GM19372 (cell line): ENCODE measurements at regions not wholly inside any gene's neighbourhood (a gene's known extent, or its start where the extent isn't known, plus 50 kb on each side); places are given as distances from the start of the nearest gene placed in this dataset.
"Not testable (repeated sequence)": the region's sequence is repeated elsewhere in the genome, so short reads cannot be mapped to it uniquely, and the experiment has no call there.

Source experiments
- ATAC-seq: cut with Tn5 transposase; IDR thresholded peaks from one replicate; pipeline ENCODE4 v1.9.1; 2021; ENCODE audit warnings: mild to moderate bottlenecking, low read depth, moderate library complexity; ENCODE audit not compliant: unreplicated experiment

- no peak for ATAC-seq
Observed at GRCh38 chr18:28781616-28782362, 604.9 kb upstream of the CDH2 start.

GRCh38 chr18:28778706-28779105 lies 601.8 kb upstream of the CDH2 start:
- no peak for ATAC-seq

GRCh38 chr18:28777756-28778155 lies 600.8 kb upstream of the CDH2 start:
- ATAC-seq: no peak

- ATAC-seq: no peak
Observed at GRCh38 chr18:28771849-28772248, 594.9 kb upstream of the CDH2 start.

GRCh38 chr18:28768791-28769768 lies 592.1 kb upstream of the CDH2 start:
- ATAC-seq: no peak

- ATAC-seq: no peak
Observed at GRCh38 chr18:28767727-28768211, 590.8 kb upstream of the CDH2 start.

GRCh38 chr18:28767201-28767600 lies 590.3 kb upstream of the CDH2 start:
- no peak for ATAC-seq

GRCh38 chr18:28766721-28767120 lies 589.8 kb upstream of the CDH2 start:
- no peak for ATAC-seq

GRCh38 chr18:28766027-28766426 lies 589.1 kb upstream of the CDH2 start:
- no peak for ATAC-seq

- no peak for ATAC-seq
Observed at GRCh38 chr18:28760299-28760698, 583.4 kb upstream of the CDH2 start.

- ATAC-seq: no peak
Observed at GRCh38 chr18:28757466-28758008, 580.6 kb upstream of the CDH2 start.

- ATAC-seq: no peak
Observed at GRCh38 chr18:28743115-28743514, 566.2 kb upstream of the CDH2 start.

- no peak for ATAC-seq
Observed at GRCh38 chr18:28740575-28740974, 563.6 kb upstream of the CDH2 start.

GRCh38 chr18:28736951-28737350 lies 560.0 kb upstream of the CDH2 start:
- ATAC-seq: no peak

GRCh38 chr18:28736223-28736622 lies 559.3 kb upstream of the CDH2 start:
- no peak for ATAC-seq

GRCh38 chr18:28735731-28736130 lies 558.8 kb upstream of the CDH2 start:
- ATAC-seq: no peak

- ATAC-seq: no peak
Observed at GRCh38 chr18:28729321-28729720, 552.4 kb upstream of the CDH2 start.

GRCh38 chr18:28728891-28729290 lies 552.0 kb upstream of the CDH2 start:
- ATAC-seq: no peak

- not testable (repeated sequence) for ATAC-seq
Observed at GRCh38 chr18:28727189-28727588, 550.3 kb upstream of the CDH2 start.

- no peak for ATAC-seq
Observed at GRCh38 chr18:28725876-28726275, 548.9 kb upstream of the CDH2 start.

- ATAC-seq: no peak
Observed at GRCh38 chr18:28723506-28723905, 546.6 kb upstream of the CDH2 start.
